ENCODE measurements at regions not wholly inside any gene's neighbourhood (a gene's known extent, or its start where the extent isn't known, plus 50 kb on each side); places are given as distances from the start of the nearest gene placed in this dataset.

DNA sequence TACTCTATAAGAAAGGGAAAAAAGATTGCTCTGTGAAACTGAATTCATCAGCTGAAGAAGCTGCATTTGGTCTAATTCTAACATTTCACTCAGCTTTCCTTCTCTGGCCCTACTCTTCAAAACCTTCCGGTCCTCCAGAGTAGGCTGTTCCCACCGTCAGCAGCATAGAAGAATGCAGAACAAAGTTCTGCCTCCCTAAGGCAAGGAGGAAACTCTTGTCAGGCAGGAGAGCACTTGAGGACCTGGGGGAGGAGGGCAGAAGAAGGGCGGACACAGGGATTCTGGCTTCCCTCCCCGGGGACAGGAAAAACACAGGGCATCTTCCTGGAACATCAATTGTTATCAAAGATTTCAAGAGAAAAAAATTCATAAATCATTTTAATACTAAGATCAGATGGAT, 69.2 kb upstream of the SHB start:
- no peak overlapping the region for H3K4me3 Mint-ChIP-seq
- TF ChIP-seq ZNF331 (CRISPR knock-in tag; IDR thresholded peaks at IDR 0.05; ENCODE audit: low read depth) (no peak), EZH2 (IDR thresholded peaks at IDR 0.05; ENCODE audit: low read depth, unreplicated experiment) (no peak), NANOG (IDR thresholded peaks at IDR 0.05; ENCODE audit: borderline replicate concordance) (no peak), POLR2AphosphoS5 (IDR thresholded peaks at IDR 0.05; ENCODE audit: low read depth) (no peak), ZNF114 (CRISPR knock-in tag; IDR thresholded peaks at IDR 0.05) (no peak), CREB1 (CRISPR knock-in tag; IDR thresholded peaks at IDR 0.05; ENCODE audit: low read depth) (no peak), JUNB (IDR thresholded peaks at IDR 0.05; ENCODE audit: unreplicated experiment) (no peak), STAT1 (IDR thresholded peaks at IDR 0.05; ENCODE audit: unreplicated experiment) (no peak), EZH2phosphoT487 (IDR thresholded peaks at IDR 0.05; ENCODE audit: unreplicated experiment) (no peak)
- TF ChIP-seq, protein P1, sequence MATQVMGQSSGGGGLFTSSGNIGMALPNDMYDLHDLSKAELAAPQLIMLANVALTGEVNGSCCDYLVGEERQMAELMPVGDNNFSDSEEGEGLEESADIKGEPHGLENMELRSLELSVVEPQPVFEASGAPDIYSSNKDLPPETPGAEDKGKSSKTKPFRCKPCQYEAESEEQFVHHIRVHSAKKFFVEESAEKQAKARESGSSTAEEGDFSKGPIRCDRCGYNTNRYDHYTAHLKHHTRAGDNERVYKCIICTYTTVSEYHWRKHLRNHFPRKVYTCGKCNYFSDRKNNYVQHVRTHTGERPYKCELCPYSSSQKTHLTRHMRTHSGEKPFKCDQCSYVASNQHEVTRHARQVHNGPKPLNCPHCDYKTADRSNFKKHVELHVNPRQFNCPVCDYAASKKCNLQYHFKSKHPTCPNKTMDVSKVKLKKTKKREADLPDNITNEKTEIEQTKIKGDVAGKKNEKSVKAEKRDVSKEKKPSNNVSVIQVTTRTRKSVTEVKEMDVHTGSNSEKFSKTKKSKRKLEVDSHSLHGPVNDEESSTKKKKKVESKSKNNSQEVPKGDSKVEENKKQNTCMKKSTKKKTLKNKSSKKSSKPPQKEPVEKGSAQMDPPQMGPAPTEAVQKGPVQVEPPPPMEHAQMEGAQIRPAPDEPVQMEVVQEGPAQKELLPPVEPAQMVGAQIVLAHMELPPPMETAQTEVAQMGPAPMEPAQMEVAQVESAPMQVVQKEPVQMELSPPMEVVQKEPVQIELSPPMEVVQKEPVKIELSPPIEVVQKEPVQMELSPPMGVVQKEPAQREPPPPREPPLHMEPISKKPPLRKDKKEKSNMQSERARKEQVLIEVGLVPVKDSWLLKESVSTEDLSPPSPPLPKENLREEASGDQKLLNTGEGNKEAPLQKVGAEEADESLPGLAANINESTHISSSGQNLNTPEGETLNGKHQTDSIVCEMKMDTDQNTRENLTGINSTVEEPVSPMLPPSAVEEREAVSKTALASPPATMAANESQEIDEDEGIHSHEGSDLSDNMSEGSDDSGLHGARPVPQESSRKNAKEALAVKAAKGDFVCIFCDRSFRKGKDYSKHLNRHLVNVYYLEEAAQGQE (IDR thresholded peaks at IDR 0.05; ENCODE audit: unreplicated experiment) = no peak
- TF ChIP-seq, protein P2, sequence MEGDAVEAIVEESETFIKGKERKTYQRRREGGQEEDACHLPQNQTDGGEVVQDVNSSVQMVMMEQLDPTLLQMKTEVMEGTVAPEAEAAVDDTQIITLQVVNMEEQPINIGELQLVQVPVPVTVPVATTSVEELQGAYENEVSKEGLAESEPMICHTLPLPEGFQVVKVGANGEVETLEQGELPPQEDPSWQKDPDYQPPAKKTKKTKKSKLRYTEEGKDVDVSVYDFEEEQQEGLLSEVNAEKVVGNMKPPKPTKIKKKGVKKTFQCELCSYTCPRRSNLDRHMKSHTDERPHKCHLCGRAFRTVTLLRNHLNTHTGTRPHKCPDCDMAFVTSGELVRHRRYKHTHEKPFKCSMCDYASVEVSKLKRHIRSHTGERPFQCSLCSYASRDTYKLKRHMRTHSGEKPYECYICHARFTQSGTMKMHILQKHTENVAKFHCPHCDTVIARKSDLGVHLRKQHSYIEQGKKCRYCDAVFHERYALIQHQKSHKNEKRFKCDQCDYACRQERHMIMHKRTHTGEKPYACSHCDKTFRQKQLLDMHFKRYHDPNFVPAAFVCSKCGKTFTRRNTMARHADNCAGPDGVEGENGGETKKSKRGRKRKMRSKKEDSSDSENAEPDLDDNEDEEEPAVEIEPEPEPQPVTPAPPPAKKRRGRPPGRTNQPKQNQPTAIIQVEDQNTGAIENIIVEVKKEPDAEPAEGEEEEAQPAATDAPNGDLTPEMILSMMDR (conservative IDR thresholded peaks at IDR 0.05; ENCODE audit: low read depth in 2 of 2) = no peak
- TF ChIP-seq, protein P3, sequence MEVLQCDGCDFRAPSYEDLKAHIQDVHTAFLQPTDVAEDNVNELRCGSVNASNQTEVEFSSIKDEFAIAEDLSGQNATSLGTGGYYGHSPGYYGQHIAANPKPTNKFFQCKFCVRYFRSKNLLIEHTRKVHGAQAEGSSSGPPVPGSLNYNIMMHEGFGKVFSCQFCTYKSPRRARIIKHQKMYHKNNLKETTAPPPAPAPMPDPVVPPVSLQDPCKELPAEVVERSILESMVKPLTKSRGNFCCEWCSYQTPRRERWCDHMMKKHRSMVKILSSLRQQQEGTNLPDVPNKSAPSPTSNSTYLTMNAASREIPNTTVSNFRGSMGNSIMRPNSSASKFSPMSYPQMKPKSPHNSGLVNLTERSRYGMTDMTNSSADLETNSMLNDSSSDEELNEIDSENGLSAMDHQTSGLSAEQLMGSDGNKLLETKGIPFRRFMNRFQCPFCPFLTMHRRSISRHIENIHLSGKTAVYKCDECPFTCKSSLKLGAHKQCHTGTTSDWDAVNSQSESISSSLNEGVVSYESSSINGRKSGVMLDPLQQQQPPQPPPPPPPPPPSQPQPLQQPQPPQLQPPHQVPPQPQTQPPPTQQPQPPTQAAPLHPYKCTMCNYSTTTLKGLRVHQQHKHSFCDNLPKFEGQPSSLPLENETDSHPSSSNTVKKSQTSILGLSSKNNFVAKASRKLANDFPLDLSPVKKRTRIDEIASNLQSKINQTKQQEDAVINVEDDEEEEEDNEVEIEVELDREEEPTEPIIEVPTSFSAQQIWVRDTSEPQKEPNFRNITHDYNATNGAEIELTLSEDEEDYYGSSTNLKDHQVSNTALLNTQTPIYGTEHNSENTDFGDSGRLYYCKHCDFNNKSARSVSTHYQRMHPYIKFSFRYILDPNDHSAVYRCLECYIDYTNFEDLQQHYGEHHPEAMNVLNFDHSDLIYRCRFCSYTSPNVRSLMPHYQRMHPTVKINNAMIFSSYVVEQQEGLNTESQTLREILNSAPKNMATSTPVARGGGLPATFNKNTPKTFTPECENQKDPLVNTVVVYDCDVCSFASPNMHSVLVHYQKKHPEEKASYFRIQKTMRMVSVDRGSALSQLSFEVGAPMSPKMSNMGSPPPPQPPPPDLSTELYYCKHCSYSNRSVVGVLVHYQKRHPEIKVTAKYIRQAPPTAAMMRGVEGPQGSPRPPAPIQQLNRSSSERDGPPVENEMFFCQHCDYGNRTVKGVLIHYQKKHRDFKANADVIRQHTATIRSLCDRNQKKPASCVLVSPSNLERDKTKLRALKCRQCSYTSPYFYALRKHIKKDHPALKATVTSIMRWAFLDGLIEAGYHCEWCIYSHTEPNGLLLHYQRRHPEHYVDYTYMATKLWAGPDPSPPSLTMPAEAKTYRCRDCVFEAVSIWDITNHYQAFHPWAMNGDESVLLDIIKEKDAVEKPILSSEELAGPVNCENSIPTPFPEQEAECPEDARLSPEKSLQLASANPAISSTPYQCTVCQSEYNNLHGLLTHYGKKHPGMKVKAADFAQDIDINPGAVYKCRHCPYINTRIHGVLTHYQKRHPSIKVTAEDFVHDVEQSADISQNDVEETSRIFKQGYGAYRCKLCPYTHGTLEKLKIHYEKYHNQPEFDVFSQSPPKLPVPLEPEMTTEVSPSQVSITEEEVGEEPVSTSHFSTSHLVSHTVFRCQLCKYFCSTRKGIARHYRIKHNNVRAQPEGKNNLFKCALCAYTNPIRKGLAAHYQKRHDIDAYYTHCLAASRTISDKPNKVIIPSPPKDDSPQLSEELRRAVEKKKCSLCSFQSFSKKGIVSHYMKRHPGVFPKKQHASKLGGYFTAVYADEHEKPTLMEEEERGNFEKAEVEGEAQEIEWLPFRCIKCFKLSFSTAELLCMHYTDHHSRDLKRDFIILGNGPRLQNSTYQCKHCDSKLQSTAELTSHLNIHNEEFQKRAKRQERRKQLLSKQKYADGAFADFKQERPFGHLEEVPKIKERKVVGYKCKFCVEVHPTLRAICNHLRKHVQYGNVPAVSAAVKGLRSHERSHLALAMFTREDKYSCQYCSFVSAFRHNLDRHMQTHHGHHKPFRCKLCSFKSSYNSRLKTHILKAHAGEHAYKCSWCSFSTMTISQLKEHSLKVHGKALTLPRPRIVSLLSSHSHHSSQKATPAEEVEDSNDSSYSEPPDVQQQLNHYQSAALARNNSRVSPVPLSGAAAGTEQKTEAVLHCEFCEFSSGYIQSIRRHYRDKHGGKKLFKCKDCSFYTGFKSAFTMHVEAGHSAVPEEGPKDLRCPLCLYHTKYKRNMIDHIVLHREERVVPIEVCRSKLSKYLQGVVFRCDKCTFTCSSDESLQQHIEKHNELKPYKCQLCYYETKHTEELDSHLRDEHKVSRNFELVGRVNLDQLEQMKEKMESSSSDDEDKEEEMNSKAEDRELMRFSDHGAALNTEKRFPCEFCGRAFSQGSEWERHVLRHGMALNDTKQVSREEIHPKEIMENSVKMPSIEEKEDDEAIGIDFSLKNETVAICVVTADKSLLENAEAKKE (CRISPR knock-in tag; IDR thresholded peaks at IDR 0.05) = no peak
- TF ChIP-seq, protein P4, sequence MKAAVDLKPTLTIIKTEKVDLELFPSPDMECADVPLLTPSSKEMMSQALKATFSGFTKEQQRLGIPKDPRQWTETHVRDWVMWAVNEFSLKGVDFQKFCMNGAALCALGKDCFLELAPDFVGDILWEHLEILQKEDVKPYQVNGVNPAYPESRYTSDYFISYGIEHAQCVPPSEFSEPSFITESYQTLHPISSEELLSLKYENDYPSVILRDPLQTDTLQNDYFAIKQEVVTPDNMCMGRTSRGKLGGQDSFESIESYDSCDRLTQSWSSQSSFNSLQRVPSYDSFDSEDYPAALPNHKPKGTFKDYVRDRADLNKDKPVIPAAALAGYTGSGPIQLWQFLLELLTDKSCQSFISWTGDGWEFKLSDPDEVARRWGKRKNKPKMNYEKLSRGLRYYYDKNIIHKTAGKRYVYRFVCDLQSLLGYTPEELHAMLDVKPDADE (IDR thresholded peaks at IDR 0.05) = no peak
- H3K36me3 Mint-ChIP-seq (ENCODE audit: low read depth) = no peaks in the 10 kb centered on the region

More for the DNA sequence above, 69.2 kb upstream of the SHB start:
- Histone ChIP-seq H3K36me3 (ENCODE audit: insufficient read depth) (no peaks in the 10 kb centered on the region), H3K9me2 (ENCODE audit: insufficient read depth) (no peaks in the 10 kb centered on the region), H3F3A (replicated peaks; ENCODE audit: low read depth) (no peaks in the 10 kb centered on the region), H4K20me1 (replicated peaks; ENCODE audit: insufficient read depth) (no peaks in the 10 kb centered on the region), H3K4me3 (no peak overlapping the region), H3K27me3 (ENCODE audit: insufficient read depth) (no peaks in the 10 kb centered on the region), H3K27ac (ENCODE audit: low read depth) (no peak overlapping the region), H3K4me2 (no peak overlapping the region), H3K4me1 (ENCODE audit: insufficient read depth) (peaks cover 6% of the 10 kb centered on the region), H3K79me2 (replicated peaks; ENCODE audit: insufficient read depth) (no peaks in the 10 kb centered on the region), H2AFZ (no peak overlapping the region)
- no peak for DNase-seq (ENCODE audit: low spot score)
- no peak for ATAC-seq
- H3K4me1 Mint-ChIP-seq = peaks cover 17% of the 10 kb centered on the region
- no peaks in the 10 kb centered on the region for H3K9me3 Mint-ChIP-seq
- peaks cover 10% of the 10 kb centered on the region for H3K27me3 Mint-ChIP-seq (ENCODE audit: insufficient read depth, low read depth, poor library complexity)
- no peak overlapping the region for H3K27ac Mint-ChIP-seq

All from GM23338 (cell line).